K562 (cell line): ENCODE measurements at regions not wholly inside any gene's neighbourhood (a gene's known extent, or its start where the extent isn't known, plus 50 kb on each side); places are given as distances from the start of the nearest gene placed in this dataset.

Experiments used
- CREB1 ChIP-seq, 2 experiments: sonication (generic) in 1 of 2; formaldehyde crosslinking in 1 of 2; IDR thresholded peaks; 2 replicates each; pipeline versions ENCODE4 v1.6.1 to v1.8.0; 2012 to 2022; ENCODE audit warnings: inconsistent platforms in 1 of 2, mild to moderate bottlenecking in 1 of 2, missing genetic modification reagents in 1 of 2, moderate library complexity in 1 of 2
- HMG20B ChIP-seq: fragments of 250-450 bp; sonication (Bioruptor Pico); IDR thresholded peaks from 2 replicates; pipeline ENCODE4 v1.5.0; 2021; ENCODE audit warnings: mild to moderate bottlenecking
- MED1 ChIP-seq: sonication (generic); formaldehyde crosslinking; IDR thresholded peaks from 2 replicates; pipeline ENCODE4 v1.8.1; 2023; ENCODE audit warnings: missing genetic modification reagents, borderline replicate concordance
- POLR2A ChIP-seq: fragments of 450-650 bp; conservative IDR thresholded peaks from 2 replicates; pipeline ENCODE4 v1.6.1; 2016
- SMARCC2 ChIP-seq: fragments of 450-650 bp; IDR thresholded peaks from 2 replicates; pipeline ENCODE4 v1.6.1; 2017; ENCODE audit warnings: antibody characterized with exemption, moderate library complexity, mild to moderate bottlenecking, low read depth
- ZNF316 ChIP-seq: fragments of 450-650 bp; IDR thresholded peaks from 2 replicates; pipeline ENCODE4 v1.6.1; 2016

DNA sequence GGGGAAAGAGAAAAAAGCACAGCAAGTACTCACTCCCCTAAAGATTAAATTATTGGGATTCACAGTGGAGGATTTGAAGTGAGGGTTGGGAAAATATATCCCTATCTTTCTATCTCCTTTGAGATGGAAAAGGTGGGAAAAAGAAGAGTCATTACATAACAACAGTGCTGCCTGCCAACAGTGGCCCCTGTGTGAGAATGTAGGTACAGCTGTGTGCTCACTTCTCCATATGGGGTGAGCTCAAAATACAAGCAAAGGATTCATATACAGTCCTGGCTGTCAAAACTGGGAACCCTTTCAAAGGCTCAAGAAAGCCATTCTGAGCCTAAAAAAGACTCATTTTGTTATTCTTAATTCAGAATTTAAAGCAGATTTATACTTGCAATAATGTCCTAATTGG is 458.5 kb downstream of the GPAM start:
- no peak for TF ChIP-seq POLR2A
- TF ChIP-seq MED1 (CRISPR knock-in tag) = no peak
- no peak for TF ChIP-seq HMG20B (CRISPR knock-in tag)
- no peak for TF ChIP-seq CREB1 (IDR thresholded peaks at IDR 0.05)
- TF ChIP-seq CREB1 (CRISPR knock-in tag; IDR thresholded peaks at IDR 0.05) = no peak
- no peak for TF ChIP-seq ZNF316
- TF ChIP-seq SMARCC2 = no peak
